ENCODE measurements at regions not wholly inside any gene's neighbourhood (a gene's known extent, or its start where the extent isn't known, plus 50 kb on each side); places are given as distances from the start of the nearest gene placed in this dataset.
A peak's percentile ranks its signal among the peaks of the same experiment; 100 is the strongest.

- Histone ChIP-seq H3K4me1 (ENCODE audit: insufficient read depth, low read length, poor library complexity, severe bottlenecking) (peaks cover 9% of the 10 kb centered on the region), H3K27me3 (replicated peaks; ENCODE audit: insufficient read depth, low read depth, low read length, poor library complexity) (no peaks in the 10 kb centered on the region), H3K36me3 (ENCODE audit: insufficient read depth, low read length, poor library complexity, severe bottlenecking) (no peaks in the 10 kb centered on the region), H3K9me3 (ENCODE audit: low read depth, low read length, poor library complexity, severe bottlenecking) (no peaks in the 10 kb centered on the region), H3K27ac (ENCODE audit: low read depth, low read length, poor library complexity, severe bottlenecking) (no peak overlapping the region), H3K4me3 (ENCODE audit: low read depth, low read length, poor library complexity, severe bottlenecking) (no peak overlapping the region)
- DNase-seq (ENCODE audit: low spot score): peak; percentile 27
- TF ChIP-seq EZH2 (IDR thresholded peaks at IDR 0.05; ENCODE audit: borderline replicate concordance, low read depth, low read length, poor library complexity, severe bottlenecking) (no peak), CTCF (conservative IDR thresholded peaks at IDR 0.05; ENCODE audit: low read depth, low read length) (no peak)
- BruUV-seq (replicated peaks): no TSS peak
- CTCF ChIA-PET: no interaction called here
- POLR2A ChIA-PET (ENCODE audit: low non-redundant PET): no interaction called here
- intact Hi-C loops (cut with micrococcal nuclease; ENCODE audit: unreplicated experiment): no loop called here
Measured at GRCh38 chr9:90296539-90296938, 346.1 kb downstream of the DIRAS2 start.

- POLR2A ChIA-PET (ENCODE audit: low non-redundant PET): no interaction called here
- no TSS peak for BruUV-seq (replicated peaks)
- Histone ChIP-seq H3K4me3 (ENCODE audit: low read depth, low read length, poor library complexity, severe bottlenecking) (no peak overlapping the region), H3K36me3 (ENCODE audit: insufficient read depth, low read length, poor library complexity, severe bottlenecking) (no peaks in the 10 kb centered on the region), H3K27ac (ENCODE audit: low read depth, low read length, poor library complexity, severe bottlenecking) (no peak overlapping the region), H3K27me3 (replicated peaks; ENCODE audit: insufficient read depth, low read depth, low read length, poor library complexity) (no peaks in the 10 kb centered on the region), H3K9me3 (ENCODE audit: low read depth, low read length, poor library complexity, severe bottlenecking) (no peaks in the 10 kb centered on the region), H3K4me1 (ENCODE audit: insufficient read depth, low read length, poor library complexity, severe bottlenecking) (peaks cover 9% of the 10 kb centered on the region)
- TF ChIP-seq CTCF (conservative IDR thresholded peaks at IDR 0.05; ENCODE audit: low read depth, low read length) (no peak), EZH2 (IDR thresholded peaks at IDR 0.05; ENCODE audit: borderline replicate concordance, low read depth, low read length, poor library complexity, severe bottlenecking) (no peak)
- CTCF ChIA-PET: no interaction called here
- DNase-seq (ENCODE audit: low spot score): no peak
- intact Hi-C loops (cut with micrococcal nuclease; ENCODE audit: unreplicated experiment): no loop called here
Measured at GRCh38 chr9:90299968-90300367, 342.7 kb downstream of the DIRAS2 start.

GRCh38 chr9:90300611-90301276 is 341.9 kb downstream of the DIRAS2 start:
- Histone ChIP-seq H3K27ac (ENCODE audit: low read depth, low read length, poor library complexity, severe bottlenecking) (no peak overlapping the region), H3K36me3 (ENCODE audit: insufficient read depth, low read length, poor library complexity, severe bottlenecking) (no peaks in the 10 kb centered on the region), H3K4me3 (ENCODE audit: low read depth, low read length, poor library complexity, severe bottlenecking) (no peak overlapping the region), H3K4me1 (ENCODE audit: insufficient read depth, low read length, poor library complexity, severe bottlenecking) (peaks cover 9% of the 10 kb centered on the region), H3K9me3 (ENCODE audit: low read depth, low read length, poor library complexity, severe bottlenecking) (no peaks in the 10 kb centered on the region), H3K27me3 (replicated peaks; ENCODE audit: insufficient read depth, low read depth, low read length, poor library complexity) (no peaks in the 10 kb centered on the region)
- ChIA-PET CTCF (interaction anchor here (0.7 kb wide), 1 partner anchor 40 kb away, joined by 5 read pairs; no protein-coding TSS in a partner anchor), POLR2A (ENCODE audit: low non-redundant PET) (no interaction called here)
- no TSS peak for BruUV-seq (replicated peaks)
- intact Hi-C loops (cut with micrococcal nuclease; ENCODE audit: unreplicated experiment): no loop called here
- TF ChIP-seq EZH2 (IDR thresholded peaks at IDR 0.05; ENCODE audit: borderline replicate concordance, low read depth, low read length, poor library complexity, severe bottlenecking) (no peak), CTCF (conservative IDR thresholded peaks at IDR 0.05; ENCODE audit: low read depth, low read length) (no peak)
- DNase-seq (ENCODE audit: low spot score): no peak
